SK-N-SH treated with all-trans-retinoic acid at 6 μM for 48 hours (cell line): ENCODE measurements at regions not wholly inside any gene's neighbourhood (a gene's known extent, or its start where the extent isn't known, plus 50 kb on each side); places are given as distances from the start of the nearest gene placed in this dataset.

Source experiments
- ARNTL ChIP-seq: fragments of 450-650 bp; formaldehyde crosslinking; IDR thresholded peaks from 2 replicates; pipeline ENCODE4 v1.5.0; 2020; ENCODE audit warnings: low read depth, mild to moderate bottlenecking, moderate library complexity, borderline replicate concordance
- PPARA ChIP-seq: fragments of 250-450 bp; sonication (Bioruptor Pico); IDR thresholded peaks from 2 replicates; pipeline ENCODE4 v1.5.0; 2020; ENCODE audit warnings: mild to moderate bottlenecking, borderline replicate concordance
- SNAI2 ChIP-seq: fragments of 250-450 bp; sonication (Bioruptor Pico); IDR thresholded peaks from 2 replicates; pipeline ENCODE4 v1.5.0; 2020; ENCODE audit warnings: mild to moderate bottlenecking, moderate library complexity
- TCF4 ChIP-seq: fragments of 250-450 bp; sonication (Bioruptor Pico); IDR thresholded peaks from 2 replicates; pipeline ENCODE4 v1.8.0; 2021; ENCODE audit warnings: mild to moderate bottlenecking, moderate library complexity, borderline replicate concordance
- TSHZ2 ChIP-seq: fragments of 250-450 bp; sonication (Bioruptor Pico); IDR thresholded peaks from 2 replicates; pipeline ENCODE4 v1.5.0; 2020; ENCODE audit warnings: mild to moderate bottlenecking, moderate library complexity
- ZC3H10 ChIP-seq: fragments of 250-450 bp; sonication (Bioruptor Pico); IDR thresholded peaks from 2 replicates; pipeline ENCODE4 v1.5.1; 2021; ENCODE audit warnings: mild to moderate bottlenecking, moderate library complexity
- ZFP30 ChIP-seq: fragments of 450-650 bp; formaldehyde crosslinking; IDR thresholded peaks from 2 replicates; pipeline ENCODE4 v1.5.0; 2022; ENCODE audit warnings: mild to moderate bottlenecking, moderate library complexity
- TF ChIP-seq, protein P1 (sequence below): fragments of 250-450 bp; sonication (Bioruptor Pico); IDR thresholded peaks from 2 replicates; pipeline ENCODE4 v1.5.1; 2021; ENCODE audit warnings: mild to moderate bottlenecking, moderate library complexity

- no peak for TF ChIP-seq TCF4 (CRISPR knock-in tag)
- TF ChIP-seq TSHZ2 (CRISPR knock-in tag), result no peak
- TF ChIP-seq PPARA (CRISPR knock-in tag), result no peak
- no peak for TF ChIP-seq ZC3H10 (CRISPR knock-in tag)
- no peak for TF ChIP-seq ZFP30 (CRISPR knock-in tag)
- TF ChIP-seq SNAI2, result no peak
- TF ChIP-seq, protein P1, sequence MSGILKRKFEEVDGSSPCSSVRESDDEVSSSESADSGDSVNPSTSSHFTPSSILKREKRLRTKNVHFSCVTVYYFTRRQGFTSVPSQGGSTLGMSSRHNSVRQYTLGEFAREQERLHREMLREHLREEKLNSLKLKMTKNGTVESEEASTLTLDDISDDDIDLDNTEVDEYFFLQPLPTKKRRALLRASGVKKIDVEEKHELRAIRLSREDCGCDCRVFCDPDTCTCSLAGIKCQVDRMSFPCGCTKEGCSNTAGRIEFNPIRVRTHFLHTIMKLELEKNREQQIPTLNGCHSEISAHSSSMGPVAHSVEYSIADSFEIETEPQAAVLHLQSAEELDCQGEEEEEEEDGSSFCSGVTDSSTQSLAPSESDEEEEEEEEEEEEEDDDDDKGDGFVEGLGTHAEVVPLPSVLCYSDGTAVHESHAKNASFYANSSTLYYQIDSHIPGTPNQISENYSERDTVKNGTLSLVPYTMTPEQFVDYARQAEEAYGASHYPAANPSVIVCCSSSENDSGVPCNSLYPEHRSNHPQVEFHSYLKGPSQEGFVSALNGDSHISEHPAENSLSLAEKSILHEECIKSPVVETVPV (CRISPR knock-in tag), result no peak
- no peak for TF ChIP-seq ARNTL
These were observed 243.0 kb downstream of the HNMT start for GRCh38 chr2:138207074-138207930.
